NCI-H1048 (cell line): ENCODE measurements at regions not wholly inside any gene's neighbourhood (a gene's known extent, or its start where the extent isn't known, plus 50 kb on each side); places are given as distances from the start of the nearest gene placed in this dataset.

Experiments
- DNase-seq: peaks from one replicate; lab custom pipeline; 2025; lab: John Stamatoyannopoulos, UW

DNA sequence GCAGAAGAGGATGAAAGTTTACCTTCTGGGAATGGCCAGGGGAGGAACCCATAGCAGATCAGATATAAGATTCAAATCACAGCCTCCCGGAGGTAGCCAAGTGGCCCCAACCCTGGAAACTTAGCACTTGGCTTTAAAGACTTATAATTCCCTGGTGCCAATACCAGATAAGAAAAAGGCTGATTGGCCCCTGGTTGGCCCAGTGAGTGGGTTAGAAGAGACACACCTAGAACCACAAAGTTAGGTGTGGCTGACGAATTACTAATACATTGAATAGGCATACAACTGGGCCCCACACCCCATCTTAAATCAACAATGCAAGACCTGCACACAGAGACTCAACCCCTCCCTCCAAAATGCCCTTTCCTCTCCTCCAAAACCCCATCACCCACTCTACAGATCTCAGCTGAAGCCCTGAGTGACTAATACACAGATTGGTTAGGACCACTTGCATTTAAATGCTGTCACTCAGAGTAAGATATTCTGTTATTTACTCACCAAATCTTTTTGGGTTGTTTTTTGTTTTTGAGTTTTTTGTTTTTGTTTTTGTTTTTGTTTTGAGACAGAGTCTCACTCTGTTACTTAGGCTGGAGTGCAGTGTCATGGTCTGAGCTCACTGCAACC is 315.4 kb upstream of the JARID2 start:
- DNase-seq, result no peak

DNA sequence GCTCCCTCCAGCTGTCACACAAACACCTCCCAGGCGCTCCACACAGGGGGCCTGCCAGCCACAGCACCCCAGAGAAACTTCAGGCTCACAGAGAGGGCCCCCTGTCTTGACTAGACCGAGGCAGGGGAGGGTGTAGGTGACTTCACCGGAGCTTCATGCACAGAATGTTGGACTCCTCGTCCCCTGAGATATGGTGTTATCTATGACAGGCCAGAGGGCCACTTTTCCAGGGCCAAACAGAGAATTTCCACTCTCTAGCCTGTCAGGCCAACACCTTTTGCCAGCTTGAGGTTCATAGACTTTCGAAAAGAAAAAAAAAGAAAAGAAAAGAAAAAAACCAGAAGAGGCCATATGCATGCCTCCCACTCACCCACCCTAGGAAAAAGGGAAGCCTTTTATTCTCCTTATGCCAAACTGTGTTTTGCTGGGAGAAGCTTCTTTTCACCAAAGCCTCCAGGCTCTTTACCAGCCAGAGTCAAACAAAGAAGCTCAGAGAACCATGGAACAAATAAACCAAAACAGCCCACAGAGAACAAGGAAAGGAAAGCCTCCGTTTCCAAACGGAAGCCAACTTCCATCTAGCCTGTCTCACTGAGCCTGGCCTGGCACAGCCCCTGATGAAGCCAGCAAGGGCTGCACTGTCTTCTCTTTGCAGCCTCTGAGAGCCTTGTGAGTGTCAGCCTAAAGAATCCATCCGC is 313.2 kb upstream of the JARID2 start:
- DNase-seq, result no peak

GRCh38 chr6:14933183-14933544 is 312.7 kb upstream of the JARID2 start:
- no peak for DNase-seq

- no peak for DNase-seq
These were observed 311.9 kb upstream of the JARID2 start for GRCh38 chr6:14934013-14934412.

DNA sequence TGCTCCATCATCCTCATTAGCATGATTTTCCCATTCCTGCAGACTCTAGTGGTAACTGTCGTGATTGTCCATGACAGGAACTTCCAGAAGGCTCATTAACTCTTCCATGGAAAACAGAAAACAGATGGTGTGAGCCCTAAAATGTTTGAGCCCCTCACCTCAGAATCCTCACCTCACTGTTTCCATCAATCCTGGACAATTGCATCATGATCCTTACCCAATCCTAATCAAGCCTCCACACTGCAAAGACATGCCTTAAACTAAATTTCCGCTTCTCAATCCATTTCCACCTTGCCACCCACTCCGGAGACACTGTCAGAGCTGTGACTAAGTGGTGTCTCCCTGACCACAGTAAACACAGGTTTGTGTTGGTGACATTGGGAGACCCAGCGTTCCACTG is 311.0 kb upstream of the JARID2 start:
- DNase-seq, result no peak

DNA sequence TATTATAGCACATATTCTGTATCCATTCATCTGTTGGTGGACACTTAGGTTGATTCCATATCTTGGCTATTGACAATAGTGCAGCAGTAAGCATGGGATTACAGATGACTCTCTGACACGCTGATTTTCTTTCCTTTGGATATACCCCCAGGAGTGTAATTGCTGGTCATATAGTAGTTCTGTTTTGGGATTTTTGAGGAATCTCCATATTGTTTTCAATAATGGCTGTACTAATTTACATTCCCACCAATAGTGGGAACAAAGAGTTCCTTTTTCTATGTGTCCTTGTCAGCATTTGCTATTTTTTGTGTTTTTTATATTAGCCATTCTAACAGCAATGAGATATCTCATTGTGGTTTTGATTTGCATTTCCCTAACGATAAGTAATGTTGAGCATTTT is 309.0 kb upstream of the JARID2 start:
- peak; percentile 60 for DNase-seq

- no peak for DNase-seq
These were observed 302.8 kb upstream of the JARID2 start for GRCh38 chr6:14943116-14943515.

DNA sequence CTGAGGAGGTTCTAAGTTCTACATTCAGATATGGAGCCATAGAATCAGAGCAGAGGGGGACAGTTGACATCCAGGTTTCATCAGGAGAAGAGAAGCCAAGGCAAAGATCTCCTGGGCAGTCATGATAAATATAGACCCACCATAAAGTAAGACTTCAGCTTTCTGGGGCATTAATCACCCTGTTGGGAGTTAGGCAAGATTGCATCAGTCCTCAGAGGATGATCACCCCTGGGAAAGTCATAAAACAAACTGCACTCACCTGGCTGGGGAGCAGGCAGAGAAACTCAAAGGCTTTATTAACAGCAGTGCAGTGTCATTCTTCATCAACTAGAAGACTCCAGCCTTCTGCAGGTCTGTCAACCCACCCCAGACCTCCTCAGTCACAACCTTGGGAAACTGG is 301.3 kb upstream of the JARID2 start:
- DNase-seq, result no peak

- no peak for DNase-seq
These were observed 300.2 kb upstream of the JARID2 start for GRCh38 chr6:14945461-14946185.

GRCh38 chr6:14946753-14947152 is 299.1 kb upstream of the JARID2 start:
- no peak for DNase-seq

DNA sequence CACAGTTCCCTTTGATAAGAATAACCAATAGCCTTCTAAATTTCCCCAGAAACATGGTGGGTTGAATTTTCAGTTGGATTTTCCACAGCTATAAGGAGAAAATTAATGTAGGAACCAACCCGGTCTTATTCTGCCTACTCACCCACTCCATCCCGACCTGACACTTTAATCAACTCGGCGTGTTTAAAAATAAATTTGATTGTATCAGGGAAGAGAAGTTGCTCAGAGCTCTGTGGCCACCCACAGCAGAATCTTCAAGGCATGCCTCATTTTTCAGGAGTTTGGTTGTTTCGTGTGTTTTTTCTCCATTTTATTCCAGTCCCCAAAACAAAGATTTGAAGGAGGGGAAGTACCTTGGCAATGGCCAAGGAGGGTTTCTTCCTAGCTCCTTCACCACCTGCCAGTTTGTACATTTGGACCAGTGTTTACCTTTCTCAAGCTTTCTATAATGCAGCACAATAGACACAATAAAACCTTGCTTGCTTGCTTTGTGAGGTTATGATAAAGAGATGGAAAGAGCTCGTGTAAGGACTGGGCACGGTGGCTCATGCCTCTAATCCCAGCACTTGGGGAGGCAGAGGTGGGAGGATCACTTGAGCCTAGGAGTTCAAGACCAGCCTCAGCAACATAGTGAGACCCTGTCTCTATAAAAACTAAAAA is 297.2 kb upstream of the JARID2 start:
- no peak for DNase-seq

GRCh38 chr6:14950103-14950969 is 295.5 kb upstream of the JARID2 start:
- no peak for DNase-seq

- no peak for DNase-seq
These were observed 294.9 kb upstream of the JARID2 start for GRCh38 chr6:14950970-14951276.

DNA sequence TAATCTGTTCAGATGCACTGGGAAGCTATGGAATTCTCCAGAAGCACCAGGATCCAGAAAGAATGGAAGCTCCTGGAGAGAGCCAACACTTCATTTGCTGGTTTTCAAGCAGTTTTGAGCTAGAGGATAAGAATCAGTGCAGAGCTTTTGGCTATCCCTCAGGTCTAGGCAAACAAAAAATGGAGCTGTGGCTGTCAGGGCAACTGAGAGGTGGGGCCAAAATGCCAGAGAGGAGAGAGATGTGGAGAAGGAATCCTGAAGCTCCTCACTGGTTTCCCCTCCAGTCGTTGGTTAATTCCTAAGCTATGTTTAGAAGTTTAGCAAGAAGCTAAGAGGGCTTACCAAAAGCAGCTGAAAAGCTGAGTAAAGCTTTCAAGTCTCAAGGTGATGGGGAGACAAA is 294.2 kb upstream of the JARID2 start:
- no peak for DNase-seq

DNA sequence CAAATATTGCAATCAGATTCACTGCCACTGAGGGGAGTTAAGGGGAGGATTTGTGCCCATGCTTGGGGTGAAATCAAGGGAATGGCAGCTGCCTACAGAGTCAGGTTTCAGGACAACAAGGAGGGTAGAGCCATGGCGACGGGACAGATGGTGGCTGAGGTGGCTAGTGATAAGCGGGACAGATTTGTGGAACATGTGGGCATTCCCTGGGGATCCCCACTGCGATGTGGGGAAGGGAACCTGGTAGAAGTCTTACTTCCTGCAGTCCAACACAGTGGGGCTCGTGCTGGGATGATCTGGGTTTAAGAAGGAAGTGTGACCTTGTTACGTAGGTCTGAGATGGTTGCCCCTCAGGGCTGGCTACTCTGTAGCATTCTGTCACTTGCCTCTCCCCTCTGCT is 292.0 kb upstream of the JARID2 start:
- no peak for DNase-seq

GRCh38 chr6:14957355-14958059 is 288.4 kb upstream of the JARID2 start:
- DNase-seq, result no peak

DNA sequence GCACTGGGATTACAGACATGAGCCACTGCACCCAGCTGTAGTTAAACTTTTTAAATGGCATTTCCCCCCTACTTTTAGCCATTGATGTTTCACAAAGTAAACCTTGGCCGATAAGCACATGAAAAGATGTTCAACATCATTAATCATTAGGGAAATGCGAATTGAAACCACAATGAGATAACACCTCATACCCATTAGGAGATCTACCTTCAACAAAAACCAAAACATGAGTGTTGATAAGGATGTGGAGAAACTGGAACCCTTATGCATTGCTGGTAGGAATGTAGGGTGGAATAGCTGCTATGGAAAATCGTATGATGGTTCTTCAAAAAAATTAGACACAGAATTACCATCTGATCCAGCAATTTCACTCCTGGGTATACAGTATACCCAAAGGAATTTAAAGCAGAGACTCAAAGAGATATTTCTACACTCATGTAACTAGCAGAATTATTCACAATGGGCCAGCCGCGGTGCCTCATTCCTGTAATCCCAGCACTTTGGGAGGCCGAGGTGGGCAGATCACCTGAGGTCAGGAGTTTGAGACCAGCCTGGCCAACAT is 286.5 kb upstream of the JARID2 start:
- DNase-seq, result no peak

DNA sequence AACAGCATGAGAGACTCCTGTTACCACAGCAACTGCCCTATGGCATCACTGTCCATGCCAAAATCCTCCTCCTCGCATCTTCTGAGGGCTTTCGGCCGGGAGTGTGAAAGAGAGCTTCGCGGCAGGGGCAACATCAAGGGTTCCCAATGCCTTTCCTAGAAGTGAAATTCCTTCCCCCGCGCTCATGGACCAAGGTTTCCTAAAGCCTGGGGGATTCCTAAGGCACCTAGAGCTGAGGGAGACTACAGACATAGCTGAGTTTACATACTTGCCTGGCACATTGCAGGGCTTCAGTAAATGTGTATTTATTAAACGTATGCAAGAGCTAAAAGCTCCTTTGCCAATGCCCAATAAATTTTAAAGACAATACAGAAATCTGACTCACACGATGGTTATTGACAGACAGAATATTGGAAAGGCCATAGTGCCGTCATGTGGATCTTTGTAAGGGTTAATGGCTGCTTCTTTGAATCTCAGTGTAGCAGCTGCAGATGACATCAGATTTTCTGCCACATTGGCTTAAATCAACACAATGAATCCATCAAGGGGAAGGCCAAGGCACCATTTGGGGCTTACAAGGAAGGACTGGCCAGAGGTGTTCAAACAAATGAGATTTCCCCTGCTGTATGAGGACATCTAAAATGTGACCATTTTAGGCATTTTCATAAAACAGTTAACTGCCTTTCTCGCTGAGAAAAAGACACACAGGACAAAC is 281.2 kb upstream of the JARID2 start:
- DNase-seq, result no peak

DNA sequence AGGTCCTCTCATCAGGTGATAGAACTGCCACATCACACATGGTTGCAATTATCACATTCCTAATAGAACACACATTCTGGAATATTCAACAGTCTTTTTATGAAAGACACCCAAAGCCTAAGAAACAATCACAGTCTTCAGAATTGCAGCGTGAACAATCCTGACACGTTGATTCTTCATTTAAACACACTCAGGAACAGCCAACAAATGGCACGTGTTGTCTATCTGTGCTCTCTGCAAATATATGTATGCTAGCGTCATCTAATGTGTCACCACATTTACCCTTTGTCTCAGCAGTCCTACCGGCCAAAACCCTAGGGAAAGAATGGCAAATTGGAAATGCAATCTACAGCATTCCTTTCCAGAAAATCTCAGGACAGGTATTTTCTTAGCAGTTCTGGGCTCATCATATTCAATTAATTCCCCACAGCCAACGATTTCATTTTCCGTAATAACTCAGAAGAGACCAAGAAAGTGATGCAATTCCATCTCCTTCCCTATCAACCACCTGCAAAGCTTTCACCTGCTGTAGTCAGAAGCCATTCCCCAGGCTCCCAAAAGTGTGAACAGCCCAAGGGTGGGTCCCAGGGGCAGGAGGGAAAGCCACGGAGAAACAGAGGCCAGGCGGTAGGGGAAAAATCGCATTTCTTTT is 280.3 kb upstream of the JARID2 start:
- DNase-seq, result no peak
